ENCODE measurements at regions not wholly inside any gene's neighbourhood (a gene's known extent, or its start where the extent isn't known, plus 50 kb on each side); places are given as distances from the start of the nearest gene placed in this dataset.

- Histone ChIP-seq H3K4me3 (ENCODE audit: low read length) (no peak overlapping the region), H3K9me3 (ENCODE audit: low read length) (no peaks in the 10 kb centered on the region), H4K20me1 (ENCODE audit: insufficient read depth) (no peaks in the 10 kb centered on the region), H2AFZ (ENCODE audit: low read depth, low read length) (no peak overlapping the region), H3K36me3 (ENCODE audit: insufficient read depth, low read length) (no peaks in the 10 kb centered on the region), H3F3A (ENCODE audit: insufficient read depth, low read length, poor library complexity, severe bottlenecking) (no peaks in the 10 kb centered on the region), H3K4me2 (ENCODE audit: low read length) (no peak overlapping the region), H3K27ac (ENCODE audit: low read length) (no peak overlapping the region), H3K9me2 (ENCODE audit: insufficient read depth, low read length) (no peaks in the 10 kb centered on the region), H3K27me3 (ENCODE audit: insufficient read depth, low read depth, low read length) (no peaks in the 10 kb centered on the region), H3K79me2 (replicated peaks; ENCODE audit: insufficient read depth, low read length) (no peaks in the 10 kb centered on the region), H3K9ac (ENCODE audit: low read length) (no peak overlapping the region)
- TF ChIP-seq POLR2AphosphoS5 (IDR thresholded peaks at IDR 0.05): no peak
- TF ChIP-seq CTCF (IDR thresholded peaks at IDR 0.05; ENCODE audit: poor library complexity, severe bottlenecking): no peak
- TF ChIP-seq SMC3 (conservative IDR thresholded peaks at IDR 0.05; ENCODE audit: poor library complexity): no peak
- no peak for TF ChIP-seq EP300 (conservative IDR thresholded peaks at IDR 0.05; ENCODE audit: poor library complexity, severe bottlenecking)
- no peak for TF ChIP-seq TAF1 (IDR thresholded peaks at IDR 0.05; ENCODE audit: low read depth)
- no peak for TF ChIP-seq REST (IDR thresholded peaks at IDR 0.05; ENCODE audit: borderline replicate concordance)
- TF ChIP-seq MXI1 (conservative IDR thresholded peaks at IDR 0.05; ENCODE audit: poor library complexity, severe bottlenecking): no peak
- TF ChIP-seq RAD21 (conservative IDR thresholded peaks at IDR 0.05): no peak
- TF ChIP-seq EZH2 (IDR thresholded peaks at IDR 0.05; ENCODE audit: borderline replicate concordance, insufficient read depth, low read length, poor library complexity, severe bottlenecking): no peak
Measured at GRCh38 chr16:63563819-63564505, 1527.7 kb upstream of the CDH8 start.

GRCh38 chr16:63553980-63554379 lies 1517.7 kb upstream of the CDH8 start:
- H3K9me2 ChIP-seq (ENCODE audit: insufficient read depth, low read length): no peaks in the 10 kb centered on the region
- H4K20me1 ChIP-seq (ENCODE audit: insufficient read depth): no peaks in the 10 kb centered on the region
- no peaks in the 10 kb centered on the region for H3K9me3 ChIP-seq (ENCODE audit: low read length)
- H3K27ac ChIP-seq (ENCODE audit: low read length): no peak overlapping the region
- no peaks in the 10 kb centered on the region for H3K36me3 ChIP-seq (ENCODE audit: insufficient read depth, low read length)
- no peak overlapping the region for H3K9ac ChIP-seq (ENCODE audit: low read length)
- H3K79me2 ChIP-seq (replicated peaks; ENCODE audit: insufficient read depth, low read length): no peaks in the 10 kb centered on the region
- TF ChIP-seq TAF1 (IDR thresholded peaks at IDR 0.05; ENCODE audit: low read depth) (no peak), RAD21 (conservative IDR thresholded peaks at IDR 0.05) (no peak), CTCF (IDR thresholded peaks at IDR 0.05; ENCODE audit: poor library complexity, severe bottlenecking) (no peak), EP300 (conservative IDR thresholded peaks at IDR 0.05; ENCODE audit: poor library complexity, severe bottlenecking) (no peak), MXI1 (conservative IDR thresholded peaks at IDR 0.05; ENCODE audit: poor library complexity, severe bottlenecking) (no peak), POLR2AphosphoS5 (IDR thresholded peaks at IDR 0.05) (no peak), SMC3 (conservative IDR thresholded peaks at IDR 0.05; ENCODE audit: poor library complexity) (no peak), REST (IDR thresholded peaks at IDR 0.05; ENCODE audit: borderline replicate concordance) (no peak), EZH2 (IDR thresholded peaks at IDR 0.05; ENCODE audit: borderline replicate concordance, insufficient read depth, low read length, poor library complexity, severe bottlenecking) (no peak)
- H3K27me3 ChIP-seq (ENCODE audit: insufficient read depth, low read depth, low read length): no peaks in the 10 kb centered on the region
- H2AFZ ChIP-seq (ENCODE audit: low read depth, low read length): no peak overlapping the region
- no peak overlapping the region for H3K4me2 ChIP-seq (ENCODE audit: low read length)
- H3F3A ChIP-seq (ENCODE audit: insufficient read depth, low read length, poor library complexity, severe bottlenecking): no peaks in the 10 kb centered on the region
- H3K4me3 ChIP-seq (ENCODE audit: low read length): no peak overlapping the region
